Coronary artery (tissue), 2 donors: ENCODE measurements at regions not wholly inside any gene's neighbourhood (a gene's known extent, or its start where the extent isn't known, plus 50 kb on each side); places are given as distances from the start of the nearest gene placed in this dataset.

Source experiments
- DNase-seq: peaks from one replicate; pipeline ENCODE4 v3.0.0-alpha.2; 2017; ENCODE audit warnings: low spot score
- H3K27ac ChIP-seq, 2 donors: fragments of 200-600 bp; sonication (generic); one replicate each; pipeline ENCODE4 v1.5.1; 2016 to 2019
- H3K4me3 ChIP-seq: fragments of 200-600 bp; sonication (generic); 2 replicates; pipeline ENCODE4 v1.5.1; 2016; ENCODE audit warnings: mild to moderate bottlenecking, moderate library complexity
- TF ChIP-seq, protein P1 (sequence below): fragments of 200-600 bp; sonication (generic); IDR thresholded peaks from one replicate; pipeline ENCODE4 v1.5.1; 2019; ENCODE audit warnings: antibody characterized with exemption

- TF ChIP-seq, protein P1, sequence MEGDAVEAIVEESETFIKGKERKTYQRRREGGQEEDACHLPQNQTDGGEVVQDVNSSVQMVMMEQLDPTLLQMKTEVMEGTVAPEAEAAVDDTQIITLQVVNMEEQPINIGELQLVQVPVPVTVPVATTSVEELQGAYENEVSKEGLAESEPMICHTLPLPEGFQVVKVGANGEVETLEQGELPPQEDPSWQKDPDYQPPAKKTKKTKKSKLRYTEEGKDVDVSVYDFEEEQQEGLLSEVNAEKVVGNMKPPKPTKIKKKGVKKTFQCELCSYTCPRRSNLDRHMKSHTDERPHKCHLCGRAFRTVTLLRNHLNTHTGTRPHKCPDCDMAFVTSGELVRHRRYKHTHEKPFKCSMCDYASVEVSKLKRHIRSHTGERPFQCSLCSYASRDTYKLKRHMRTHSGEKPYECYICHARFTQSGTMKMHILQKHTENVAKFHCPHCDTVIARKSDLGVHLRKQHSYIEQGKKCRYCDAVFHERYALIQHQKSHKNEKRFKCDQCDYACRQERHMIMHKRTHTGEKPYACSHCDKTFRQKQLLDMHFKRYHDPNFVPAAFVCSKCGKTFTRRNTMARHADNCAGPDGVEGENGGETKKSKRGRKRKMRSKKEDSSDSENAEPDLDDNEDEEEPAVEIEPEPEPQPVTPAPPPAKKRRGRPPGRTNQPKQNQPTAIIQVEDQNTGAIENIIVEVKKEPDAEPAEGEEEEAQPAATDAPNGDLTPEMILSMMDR: no peak
- H3K27ac ChIP-seq: no peak overlapping the region
- no peak overlapping the region for H3K4me3 ChIP-seq
- peak; percentile 49 for DNase-seq
These were observed 152.6 kb upstream of the C1orf174 start for GRCh38 chr1:4052657-4053056.

- DNase-seq: peak; percentile 53
- Histone ChIP-seq H3K27ac (no peak overlapping the region), H3K4me3 (no peak overlapping the region)
- TF ChIP-seq, protein P1: no peak
These were observed 153.2 kb upstream of the C1orf174 start for GRCh38 chr1:4053160-4053748.

- Histone ChIP-seq H3K27ac (no peak overlapping the region), H3K4me3 (no peak overlapping the region)
- TF ChIP-seq, protein P1: no peak
- no peak for DNase-seq
These were observed 153.7 kb upstream of the C1orf174 start for GRCh38 chr1:4053774-4054173.

GRCh38 chr1:4055294-4055967, 155.4 kb upstream of the C1orf174 start:
- H3K27ac ChIP-seq: no peak overlapping the region
- peak; percentile 53 for DNase-seq
- H3K4me3 ChIP-seq: no peak overlapping the region
- TF ChIP-seq, protein P1: no peak

- TF ChIP-seq, protein P1: no peak
- H3K4me3 ChIP-seq: no peak overlapping the region
- peak; percentile 50 for DNase-seq
- H3K27ac ChIP-seq: no peak overlapping the region
These were observed 156.3 kb upstream of the C1orf174 start for GRCh38 chr1:4056422-4056821.

- H3K27ac ChIP-seq: no peak overlapping the region
- no peak overlapping the region for H3K4me3 ChIP-seq
- TF ChIP-seq, protein P1: no peak
- no peak for DNase-seq
These were observed 156.9 kb upstream of the C1orf174 start for GRCh38 chr1:4056989-4057388.

DNA sequence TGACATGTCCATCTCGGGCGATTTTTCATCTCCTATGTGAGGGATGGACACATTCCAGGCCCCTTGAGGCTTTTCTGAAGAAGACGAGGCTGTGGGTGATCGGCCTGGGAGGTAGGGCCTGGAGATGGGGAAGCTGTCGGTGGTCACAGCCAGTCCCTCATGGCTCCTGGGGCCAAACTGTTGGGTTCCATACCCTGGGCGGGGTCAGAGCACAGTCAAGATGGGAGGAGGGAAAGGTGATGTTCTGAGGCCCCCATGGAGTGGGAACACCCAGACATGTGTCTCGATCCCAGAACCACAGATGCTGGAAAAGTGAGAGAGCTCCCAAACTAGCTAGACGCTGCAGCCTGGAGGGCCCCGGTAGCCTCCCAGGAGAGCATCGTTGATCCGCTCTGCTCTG, 157.5 kb upstream of the C1orf174 start:
- DNase-seq: no peak
- no peak overlapping the region for H3K27ac ChIP-seq
- TF ChIP-seq, protein P1: no peak
- no peak overlapping the region for H3K4me3 ChIP-seq
